GM23338 (cell line): ENCODE measurements at regions not wholly inside any gene's neighbourhood (a gene's known extent, or its start where the extent isn't known, plus 50 kb on each side); places are given as distances from the start of the nearest gene placed in this dataset.

Experiments
- ATAC-seq: fragments of 200-7000 bp; cut with Tn5 transposase; 3 replicates; pipeline ENCODE4 v1.9.1; 2020
- DNase-seq: peaks from one replicate; pipeline ENCODE4 v3.0.0-alpha.2; 2015; ENCODE audit warnings: low spot score
- H2AFZ ChIP-seq: fragments of 200-600 bp; sonication (generic); 2 replicates; pipeline ENCODE4 v1.8.0; 2016; ENCODE audit warnings: antibody characterized with exemption, mild to moderate bottlenecking, moderate library complexity
- H3F3A ChIP-seq: fragments of 200-600 bp; sonication (generic); replicated peaks from 2 replicates; pipeline ENCODE4 v1.8.0; 2017; ENCODE audit warnings: antibody characterized with exemption, mixed run types, low read depth
- H3K27ac ChIP-seq: fragments of 200-600 bp; sonication (generic); 2 replicates; pipeline ENCODE4 v1.6.1; 2016; ENCODE audit warnings: low read depth
- H3K27me3 ChIP-seq: fragments of 200-600 bp; sonication (generic); 2 replicates; pipeline ENCODE4 v1.8.0; 2016; ENCODE audit warnings: mild to moderate bottlenecking, mixed run types, moderate library complexity; ENCODE audit not compliant: insufficient read depth
- H3K36me3 ChIP-seq: fragments of 200-600 bp; sonication (generic); 2 replicates; pipeline ENCODE4 v1.8.0; 2016; ENCODE audit warnings: mild to moderate bottlenecking; ENCODE audit not compliant: insufficient read depth
- H3K4me1 ChIP-seq: fragments of 200-600 bp; sonication (generic); 2 replicates; pipeline ENCODE4 v1.8.0; 2016; ENCODE audit warnings: mild to moderate bottlenecking, moderate library complexity; ENCODE audit not compliant: insufficient read depth
- H3K4me2 ChIP-seq: fragments of 200-600 bp; sonication (generic); 2 replicates; pipeline ENCODE4 v1.7.1; 2017; ENCODE audit warnings: mixed run types
- H3K4me3 ChIP-seq: fragments of 200-600 bp; sonication (generic); 2 replicates; pipeline ENCODE4 v1.6.1; 2016; ENCODE audit warnings: mixed run types
- H3K79me2 ChIP-seq: fragments of 200-600 bp; sonication (generic); replicated peaks from 2 replicates; pipeline ENCODE4 v1.8.0; 2017; ENCODE audit warnings: mild to moderate bottlenecking; ENCODE audit not compliant: insufficient read depth
- H3K9me2 ChIP-seq: fragments of 200-600 bp; sonication (generic); 2 replicates; pipeline ENCODE4 v1.8.0; 2017; ENCODE audit not compliant: insufficient read depth
- H4K20me1 ChIP-seq: fragments of 200-600 bp; sonication (generic); replicated peaks from 2 replicates; pipeline ENCODE4 v1.8.0; 2017; ENCODE audit warnings: mild to moderate bottlenecking; ENCODE audit not compliant: insufficient read depth
- H3K27ac Mint-ChIP-seq: 2 replicates; pipeline ENCODE4 v1.8.0; 2020; ENCODE audit warnings: inconsistent platforms, mild to moderate bottlenecking, moderate library complexity, mixed read lengths
- H3K27me3 Mint-ChIP-seq: 3 replicates; pipeline ENCODE4 v1.8.0; 2022; ENCODE audit warnings: low read depth, mild to moderate bottlenecking, moderate library complexity, mixed read lengths, inconsistent platforms; ENCODE audit not compliant: insufficient read depth, poor library complexity
- H3K36me3 Mint-ChIP-seq: 3 replicates; pipeline ENCODE4 v1.8.0; 2021; ENCODE audit warnings: low read depth, mild to moderate bottlenecking, inconsistent platforms, moderate library complexity, mixed read lengths
- H3K4me1 Mint-ChIP-seq: 3 replicates; pipeline ENCODE4 v1.8.0; 2020; ENCODE audit warnings: mild to moderate bottlenecking, inconsistent platforms, mixed read lengths
- H3K4me3 Mint-ChIP-seq: 3 replicates; pipeline ENCODE4 v1.8.0; 2021; ENCODE audit warnings: moderate library complexity, mild to moderate bottlenecking, inconsistent platforms, mixed read lengths
- H3K9me3 Mint-ChIP-seq: 3 replicates; pipeline ENCODE4 v1.8.0; 2020; ENCODE audit warnings: moderate library complexity, mild to moderate bottlenecking, inconsistent platforms, mixed read lengths
- CREB1 ChIP-seq: fragments of 250-450 bp; sonication (Bioruptor Pico); IDR thresholded peaks from 2 replicates; pipeline ENCODE4 v1.5.0; 2020; ENCODE audit warnings: low read depth, mild to moderate bottlenecking, moderate library complexity
- EZH2 ChIP-seq: fragments of 200-600 bp; sonication (generic); IDR thresholded peaks from one replicate; pipeline ENCODE4 v1.8.0; 2017; ENCODE audit warnings: antibody characterized with exemption, mild to moderate bottlenecking, low read depth; ENCODE audit not compliant: unreplicated experiment
- EZH2phosphoT487 ChIP-seq: fragments of 200-600 bp; sonication (generic); IDR thresholded peaks from one replicate; pipeline ENCODE4 v1.8.1; 2018; ENCODE audit warnings: antibody characterized with exemption; ENCODE audit not compliant: unreplicated experiment
- JUNB ChIP-seq: IDR thresholded peaks from one replicate; pipeline ENCODE4 v1.6.1; 2016; ENCODE audit warnings: antibody characterized with exemption; ENCODE audit not compliant: unreplicated experiment
- STAT1 ChIP-seq: IDR thresholded peaks from one replicate; pipeline ENCODE4 v1.6.1; 2016; ENCODE audit warnings: antibody characterized with exemption; ENCODE audit not compliant: unreplicated experiment
- ZNF114 ChIP-seq: fragments of 250-450 bp; sonication (Bioruptor Pico); IDR thresholded peaks from 2 replicates; pipeline ENCODE4 v1.5.0; 2020; ENCODE audit warnings: mild to moderate bottlenecking, moderate library complexity
- TF ChIP-seq, protein P1 (sequence below): IDR thresholded peaks from one replicate; pipeline ENCODE4 v1.6.1; 2018; ENCODE audit warnings: antibody characterized with exemption; ENCODE audit not compliant: unreplicated experiment
- TF ChIP-seq, protein P2 (sequence below), 2 experiments: fragments of 200-600 bp in 1 of 2; sonication (generic) in 1 of 2; conservative IDR thresholded peaks; 2 replicates each; pipeline versions ENCODE4 v1.5.1 to v1.6.1; 2016 to 2017; ENCODE audit warnings: antibody characterized with exemption in 2 of 2, low read depth in 2 of 2, mild to moderate bottlenecking in 2 of 2, moderate library complexity in 1 of 2
- TF ChIP-seq, protein P3 (sequence below): fragments of 250-450 bp; sonication (Bioruptor Pico); IDR thresholded peaks from 2 replicates; pipeline ENCODE4 v1.5.0; 2020; ENCODE audit warnings: mild to moderate bottlenecking, moderate library complexity

DNA sequence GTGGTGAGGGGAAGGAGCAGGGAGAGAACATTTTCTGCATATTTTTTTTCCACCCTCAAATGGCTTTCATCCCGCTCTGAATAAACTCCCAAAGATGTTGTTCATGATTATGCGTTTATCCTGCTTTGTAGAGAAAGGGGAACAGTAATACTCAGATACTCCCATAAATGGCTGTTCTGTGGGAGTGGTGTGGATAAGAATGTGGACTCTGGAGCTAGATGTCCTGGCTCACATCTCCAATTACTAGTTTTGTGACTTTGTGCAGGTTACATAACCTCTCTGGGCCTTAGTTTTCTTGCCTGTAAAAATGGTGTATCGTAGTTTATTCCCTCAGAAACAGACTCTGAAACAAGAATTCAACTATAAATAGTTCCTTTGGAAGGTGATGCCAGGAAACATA, 395.4 kb upstream of the SUCLG2 start (continued):
- TF ChIP-seq EZH2 (no peak), ZNF114 (CRISPR knock-in tag) (no peak), CREB1 (CRISPR knock-in tag) (no peak), STAT1 (no peak), JUNB (no peak)
- TF ChIP-seq, protein P1, sequence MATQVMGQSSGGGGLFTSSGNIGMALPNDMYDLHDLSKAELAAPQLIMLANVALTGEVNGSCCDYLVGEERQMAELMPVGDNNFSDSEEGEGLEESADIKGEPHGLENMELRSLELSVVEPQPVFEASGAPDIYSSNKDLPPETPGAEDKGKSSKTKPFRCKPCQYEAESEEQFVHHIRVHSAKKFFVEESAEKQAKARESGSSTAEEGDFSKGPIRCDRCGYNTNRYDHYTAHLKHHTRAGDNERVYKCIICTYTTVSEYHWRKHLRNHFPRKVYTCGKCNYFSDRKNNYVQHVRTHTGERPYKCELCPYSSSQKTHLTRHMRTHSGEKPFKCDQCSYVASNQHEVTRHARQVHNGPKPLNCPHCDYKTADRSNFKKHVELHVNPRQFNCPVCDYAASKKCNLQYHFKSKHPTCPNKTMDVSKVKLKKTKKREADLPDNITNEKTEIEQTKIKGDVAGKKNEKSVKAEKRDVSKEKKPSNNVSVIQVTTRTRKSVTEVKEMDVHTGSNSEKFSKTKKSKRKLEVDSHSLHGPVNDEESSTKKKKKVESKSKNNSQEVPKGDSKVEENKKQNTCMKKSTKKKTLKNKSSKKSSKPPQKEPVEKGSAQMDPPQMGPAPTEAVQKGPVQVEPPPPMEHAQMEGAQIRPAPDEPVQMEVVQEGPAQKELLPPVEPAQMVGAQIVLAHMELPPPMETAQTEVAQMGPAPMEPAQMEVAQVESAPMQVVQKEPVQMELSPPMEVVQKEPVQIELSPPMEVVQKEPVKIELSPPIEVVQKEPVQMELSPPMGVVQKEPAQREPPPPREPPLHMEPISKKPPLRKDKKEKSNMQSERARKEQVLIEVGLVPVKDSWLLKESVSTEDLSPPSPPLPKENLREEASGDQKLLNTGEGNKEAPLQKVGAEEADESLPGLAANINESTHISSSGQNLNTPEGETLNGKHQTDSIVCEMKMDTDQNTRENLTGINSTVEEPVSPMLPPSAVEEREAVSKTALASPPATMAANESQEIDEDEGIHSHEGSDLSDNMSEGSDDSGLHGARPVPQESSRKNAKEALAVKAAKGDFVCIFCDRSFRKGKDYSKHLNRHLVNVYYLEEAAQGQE = no peak

DNA sequence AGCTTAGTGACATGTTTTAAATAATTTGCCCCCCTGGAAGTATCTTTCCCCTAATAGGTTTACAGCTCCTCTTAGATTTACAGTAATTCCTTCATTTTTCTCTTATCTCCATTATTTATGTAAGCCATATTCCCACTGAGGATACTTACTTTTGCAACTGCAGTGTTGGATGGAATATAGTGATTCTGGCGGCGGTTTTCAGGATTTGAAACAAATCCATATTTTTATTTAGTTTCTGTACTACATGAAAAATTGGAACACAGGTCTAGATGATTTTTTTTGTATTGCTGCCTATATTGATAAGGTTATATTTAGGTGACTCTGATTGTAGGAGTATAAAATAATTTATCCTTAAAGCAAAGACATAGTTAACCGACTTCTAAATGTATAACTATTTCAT, 391.6 kb upstream of the SUCLG2 start:
- Histone ChIP-seq H3K9me2 (no peaks in the 10 kb centered on the region), H3K36me3 (no peaks in the 10 kb centered on the region), H3K4me3 (no peak overlapping the region), H4K20me1 (no peaks in the 10 kb centered on the region), H3K27ac (no peak overlapping the region), H3K79me2 (no peaks in the 10 kb centered on the region), H2AFZ (no peak overlapping the region), H3K4me2 (no peak overlapping the region), H3K4me1 (no peaks in the 10 kb centered on the region), H3K27me3 (no peaks in the 10 kb centered on the region), H3F3A (no peaks in the 10 kb centered on the region)
- no peak for DNase-seq
- no peak for ATAC-seq
- TF ChIP-seq, protein P2, sequence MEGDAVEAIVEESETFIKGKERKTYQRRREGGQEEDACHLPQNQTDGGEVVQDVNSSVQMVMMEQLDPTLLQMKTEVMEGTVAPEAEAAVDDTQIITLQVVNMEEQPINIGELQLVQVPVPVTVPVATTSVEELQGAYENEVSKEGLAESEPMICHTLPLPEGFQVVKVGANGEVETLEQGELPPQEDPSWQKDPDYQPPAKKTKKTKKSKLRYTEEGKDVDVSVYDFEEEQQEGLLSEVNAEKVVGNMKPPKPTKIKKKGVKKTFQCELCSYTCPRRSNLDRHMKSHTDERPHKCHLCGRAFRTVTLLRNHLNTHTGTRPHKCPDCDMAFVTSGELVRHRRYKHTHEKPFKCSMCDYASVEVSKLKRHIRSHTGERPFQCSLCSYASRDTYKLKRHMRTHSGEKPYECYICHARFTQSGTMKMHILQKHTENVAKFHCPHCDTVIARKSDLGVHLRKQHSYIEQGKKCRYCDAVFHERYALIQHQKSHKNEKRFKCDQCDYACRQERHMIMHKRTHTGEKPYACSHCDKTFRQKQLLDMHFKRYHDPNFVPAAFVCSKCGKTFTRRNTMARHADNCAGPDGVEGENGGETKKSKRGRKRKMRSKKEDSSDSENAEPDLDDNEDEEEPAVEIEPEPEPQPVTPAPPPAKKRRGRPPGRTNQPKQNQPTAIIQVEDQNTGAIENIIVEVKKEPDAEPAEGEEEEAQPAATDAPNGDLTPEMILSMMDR (conservative IDR thresholded peaks at IDR 0.05; ENCODE audit: low read depth in 2 of 2) = no peak
- TF ChIP-seq, protein P3, sequence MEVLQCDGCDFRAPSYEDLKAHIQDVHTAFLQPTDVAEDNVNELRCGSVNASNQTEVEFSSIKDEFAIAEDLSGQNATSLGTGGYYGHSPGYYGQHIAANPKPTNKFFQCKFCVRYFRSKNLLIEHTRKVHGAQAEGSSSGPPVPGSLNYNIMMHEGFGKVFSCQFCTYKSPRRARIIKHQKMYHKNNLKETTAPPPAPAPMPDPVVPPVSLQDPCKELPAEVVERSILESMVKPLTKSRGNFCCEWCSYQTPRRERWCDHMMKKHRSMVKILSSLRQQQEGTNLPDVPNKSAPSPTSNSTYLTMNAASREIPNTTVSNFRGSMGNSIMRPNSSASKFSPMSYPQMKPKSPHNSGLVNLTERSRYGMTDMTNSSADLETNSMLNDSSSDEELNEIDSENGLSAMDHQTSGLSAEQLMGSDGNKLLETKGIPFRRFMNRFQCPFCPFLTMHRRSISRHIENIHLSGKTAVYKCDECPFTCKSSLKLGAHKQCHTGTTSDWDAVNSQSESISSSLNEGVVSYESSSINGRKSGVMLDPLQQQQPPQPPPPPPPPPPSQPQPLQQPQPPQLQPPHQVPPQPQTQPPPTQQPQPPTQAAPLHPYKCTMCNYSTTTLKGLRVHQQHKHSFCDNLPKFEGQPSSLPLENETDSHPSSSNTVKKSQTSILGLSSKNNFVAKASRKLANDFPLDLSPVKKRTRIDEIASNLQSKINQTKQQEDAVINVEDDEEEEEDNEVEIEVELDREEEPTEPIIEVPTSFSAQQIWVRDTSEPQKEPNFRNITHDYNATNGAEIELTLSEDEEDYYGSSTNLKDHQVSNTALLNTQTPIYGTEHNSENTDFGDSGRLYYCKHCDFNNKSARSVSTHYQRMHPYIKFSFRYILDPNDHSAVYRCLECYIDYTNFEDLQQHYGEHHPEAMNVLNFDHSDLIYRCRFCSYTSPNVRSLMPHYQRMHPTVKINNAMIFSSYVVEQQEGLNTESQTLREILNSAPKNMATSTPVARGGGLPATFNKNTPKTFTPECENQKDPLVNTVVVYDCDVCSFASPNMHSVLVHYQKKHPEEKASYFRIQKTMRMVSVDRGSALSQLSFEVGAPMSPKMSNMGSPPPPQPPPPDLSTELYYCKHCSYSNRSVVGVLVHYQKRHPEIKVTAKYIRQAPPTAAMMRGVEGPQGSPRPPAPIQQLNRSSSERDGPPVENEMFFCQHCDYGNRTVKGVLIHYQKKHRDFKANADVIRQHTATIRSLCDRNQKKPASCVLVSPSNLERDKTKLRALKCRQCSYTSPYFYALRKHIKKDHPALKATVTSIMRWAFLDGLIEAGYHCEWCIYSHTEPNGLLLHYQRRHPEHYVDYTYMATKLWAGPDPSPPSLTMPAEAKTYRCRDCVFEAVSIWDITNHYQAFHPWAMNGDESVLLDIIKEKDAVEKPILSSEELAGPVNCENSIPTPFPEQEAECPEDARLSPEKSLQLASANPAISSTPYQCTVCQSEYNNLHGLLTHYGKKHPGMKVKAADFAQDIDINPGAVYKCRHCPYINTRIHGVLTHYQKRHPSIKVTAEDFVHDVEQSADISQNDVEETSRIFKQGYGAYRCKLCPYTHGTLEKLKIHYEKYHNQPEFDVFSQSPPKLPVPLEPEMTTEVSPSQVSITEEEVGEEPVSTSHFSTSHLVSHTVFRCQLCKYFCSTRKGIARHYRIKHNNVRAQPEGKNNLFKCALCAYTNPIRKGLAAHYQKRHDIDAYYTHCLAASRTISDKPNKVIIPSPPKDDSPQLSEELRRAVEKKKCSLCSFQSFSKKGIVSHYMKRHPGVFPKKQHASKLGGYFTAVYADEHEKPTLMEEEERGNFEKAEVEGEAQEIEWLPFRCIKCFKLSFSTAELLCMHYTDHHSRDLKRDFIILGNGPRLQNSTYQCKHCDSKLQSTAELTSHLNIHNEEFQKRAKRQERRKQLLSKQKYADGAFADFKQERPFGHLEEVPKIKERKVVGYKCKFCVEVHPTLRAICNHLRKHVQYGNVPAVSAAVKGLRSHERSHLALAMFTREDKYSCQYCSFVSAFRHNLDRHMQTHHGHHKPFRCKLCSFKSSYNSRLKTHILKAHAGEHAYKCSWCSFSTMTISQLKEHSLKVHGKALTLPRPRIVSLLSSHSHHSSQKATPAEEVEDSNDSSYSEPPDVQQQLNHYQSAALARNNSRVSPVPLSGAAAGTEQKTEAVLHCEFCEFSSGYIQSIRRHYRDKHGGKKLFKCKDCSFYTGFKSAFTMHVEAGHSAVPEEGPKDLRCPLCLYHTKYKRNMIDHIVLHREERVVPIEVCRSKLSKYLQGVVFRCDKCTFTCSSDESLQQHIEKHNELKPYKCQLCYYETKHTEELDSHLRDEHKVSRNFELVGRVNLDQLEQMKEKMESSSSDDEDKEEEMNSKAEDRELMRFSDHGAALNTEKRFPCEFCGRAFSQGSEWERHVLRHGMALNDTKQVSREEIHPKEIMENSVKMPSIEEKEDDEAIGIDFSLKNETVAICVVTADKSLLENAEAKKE = no peak
- TF ChIP-seq EZH2phosphoT487 = no peak
- H3K4me1 Mint-ChIP-seq = no peaks in the 10 kb centered on the region
- H3K27ac Mint-ChIP-seq = no peak overlapping the region
- H3K9me3 Mint-ChIP-seq = no peaks in the 10 kb centered on the region
- no peak overlapping the region for H3K4me3 Mint-ChIP-seq
- no peaks in the 10 kb centered on the region for H3K36me3 Mint-ChIP-seq
- peaks cover 2% of the 10 kb centered on the region for H3K27me3 Mint-ChIP-seq
